ENCODE measurements at regions not wholly inside any gene's neighbourhood (a gene's known extent, or its start where the extent isn't known, plus 50 kb on each side); places are given as distances from the start of the nearest gene placed in this dataset.

GRCh38 chrX:76366972-76367371 lies 60.5 kb upstream of the MAGEE1 start:
- H3K4me1 Mint-ChIP-seq, result no peaks in the 10 kb centered on the region
- no peaks in the 10 kb centered on the region for H3K36me3 Mint-ChIP-seq (ENCODE audit: low read depth)
- H3K27ac Mint-ChIP-seq, result no peak overlapping the region
- H3K9me3 Mint-ChIP-seq, result peaks cover 89% of the 10 kb centered on the region
- no peak for TF ChIP-seq CTCF (IDR thresholded peaks at IDR 0.05)
- DNase-seq, result no peak
- H3K4me3 Mint-ChIP-seq, result no peak overlapping the region
- H3K27me3 Mint-ChIP-seq (ENCODE audit: low read depth, poor library complexity), result peaks cover 2% of the 10 kb centered on the region

Data from nephron progenitor cell (in vitro differentiated cells).